Liver (tissue), 8 donors: ENCODE measurements at regions not wholly inside any gene's neighbourhood (a gene's known extent, or its start where the extent isn't known, plus 50 kb on each side); places are given as distances from the start of the nearest gene placed in this dataset.

Source experiments
- DNase-seq: peaks from one replicate; pipeline ENCODE4 v3.0.0-alpha.2; 2017; ENCODE audit warnings: low spot score
- H3K27ac ChIP-seq, 2 donors: one replicate each; pipeline ENCODE4 v1.7.0; 2013; ENCODE audit warnings: inconsistent platforms in 2 of 2, low read length in 2 of 2, control low read depth in 1 of 2, low read depth in 1 of 2, mild to moderate bottlenecking in 1 of 2
- H3K27me3 ChIP-seq, 4 donors: one replicate each; pipeline versions ENCODE4 v1.6.1 to v1.7.0; 2013; ENCODE audit warnings: low read length in 3 of 4, inconsistent platforms in 1 of 4, mild to moderate bottlenecking in 1 of 4, moderate library complexity in 1 of 4; ENCODE audit not compliant: control insufficient read depth in 4 of 4, insufficient read depth in 4 of 4
- H3K36me3 ChIP-seq, 4 donors: one replicate each; pipeline versions ENCODE4 v1.6.1 to v1.7.0; 2013; ENCODE audit warnings: low read length in 3 of 4, mild to moderate bottlenecking in 3 of 4, low read depth in 1 of 4, moderate library complexity in 1 of 4; ENCODE audit not compliant: control insufficient read depth in 4 of 4, insufficient read depth in 3 of 4
- H3K4me1 ChIP-seq, 4 donors: one replicate each; pipeline versions ENCODE4 v1.6.1 to v1.7.0; 2013; ENCODE audit warnings: low read length in 3 of 4, mild to moderate bottlenecking in 3 of 4, moderate library complexity in 1 of 4; ENCODE audit not compliant: control insufficient read depth in 4 of 4, insufficient read depth in 4 of 4
- H3K4me3 ChIP-seq, 3 donors: one replicate each; pipeline versions ENCODE4 v1.6.1 to v1.7.0; 2013; ENCODE audit warnings: low read length in 3 of 3, control low read depth in 1 of 3, low read depth in 1 of 3, mild to moderate bottlenecking in 1 of 3
- H3K9ac ChIP-seq, 2 donors: one replicate each; pipeline ENCODE4 v1.7.0; 2013; ENCODE audit warnings: low read length in 2 of 2, mild to moderate bottlenecking in 2 of 2, moderate library complexity in 2 of 2, control low read depth in 1 of 2, low read depth in 1 of 2
- H3K9me3 ChIP-seq, 4 donors: one replicate each; pipeline versions ENCODE4 v1.6.1 to v1.7.0; 2013; ENCODE audit warnings: low read length in 3 of 4; ENCODE audit not compliant: control insufficient read depth in 4 of 4
- ATF3 ChIP-seq: IDR thresholded peaks from 2 replicates; pipeline ENCODE4 v1.6.1; 2016; ENCODE audit warnings: antibody characterized with exemption
- CTCF ChIP-seq: fragments of 150-350 bp; IDR thresholded peaks from 2 replicates; pipeline ENCODE4 v1.5.1; 2017; ENCODE audit warnings: improper control_type of control experiment, low read depth, low read length; ENCODE audit not compliant: missing input control
- EGR1 ChIP-seq, 2 donors: IDR thresholded peaks; 2 replicates each; pipeline ENCODE4 v1.6.1; 2016 to 2018; ENCODE audit warnings: antibody characterized with exemption in 2 of 2, low read depth in 2 of 2
- FOXA1 ChIP-seq: IDR thresholded peaks from 2 replicates; pipeline ENCODE4 v1.6.1; 2016; ENCODE audit warnings: antibody characterized with exemption
- FOXA2 ChIP-seq: IDR thresholded peaks from 2 replicates; pipeline ENCODE4 v1.6.1; 2016; ENCODE audit warnings: antibody characterized with exemption
- GABPA ChIP-seq, 2 donors: IDR thresholded peaks in 1 of 2; conservative IDR thresholded peaks in 1 of 2; 2 replicates each; pipeline ENCODE4 v1.6.1; 2016; ENCODE audit warnings: antibody characterized with exemption in 2 of 2, mild to moderate bottlenecking in 1 of 2, moderate library complexity in 1 of 2
- HNF4A ChIP-seq, 2 donors: conservative IDR thresholded peaks; 2 replicates each; pipeline ENCODE4 v1.6.1; 2016; ENCODE audit warnings: antibody characterized with exemption in 2 of 2, mild to moderate bottlenecking in 2 of 2
- HNF4G ChIP-seq: IDR thresholded peaks from 2 replicates; pipeline ENCODE4 v1.6.1; 2016; ENCODE audit warnings: antibody characterized with exemption
- JUND ChIP-seq, 2 donors: IDR thresholded peaks; 2 replicates each; pipeline ENCODE4 v1.6.1; 2016; ENCODE audit warnings: antibody characterized with exemption in 2 of 2
- MAX ChIP-seq: IDR thresholded peaks from 2 replicates; pipeline ENCODE4 v1.6.1; 2016; ENCODE audit warnings: antibody characterized with exemption
- NR2F2 ChIP-seq: IDR thresholded peaks from 2 replicates; pipeline ENCODE4 v1.6.1; 2016; ENCODE audit warnings: antibody characterized with exemption
- RAD21 ChIP-seq, 2 donors: IDR thresholded peaks; 2 replicates each; pipeline ENCODE4 v1.6.1; 2016; ENCODE audit warnings: antibody characterized with exemption in 2 of 2, mild to moderate bottlenecking in 2 of 2
- REST ChIP-seq: IDR thresholded peaks from 2 replicates; pipeline ENCODE4 v1.6.1; 2016; ENCODE audit warnings: antibody characterized with exemption, mild to moderate bottlenecking
- RXRA ChIP-seq, 2 donors: IDR thresholded peaks; 2 replicates each; pipeline ENCODE4 v1.6.1; 2017 to 2018; ENCODE audit warnings: antibody characterized with exemption in 2 of 2, mild to moderate bottlenecking in 1 of 2
- SP1 ChIP-seq: IDR thresholded peaks from 2 replicates; pipeline ENCODE4 v1.6.1; 2018; ENCODE audit warnings: antibody characterized with exemption, mild to moderate bottlenecking
- TAF1 ChIP-seq: conservative IDR thresholded peaks from 2 replicates; pipeline ENCODE4 v1.6.1; 2016; ENCODE audit warnings: antibody characterized with exemption, mild to moderate bottlenecking
- YY1 ChIP-seq: IDR thresholded peaks from 2 replicates; pipeline ENCODE4 v1.6.1; 2016; ENCODE audit warnings: antibody characterized with exemption, mild to moderate bottlenecking
- ZBTB33 ChIP-seq: IDR thresholded peaks from 2 replicates; pipeline ENCODE4 v1.6.1; 2016; ENCODE audit warnings: antibody characterized with exemption
- WGBS: extraction: QIAGEN DNeasy Blood & Tissue Kit; methylation state at CpG from one replicate; pipeline ENCODE4 v1.1.7; 2013; 5-methylcytosine and 5-hydroxymethylcytosine counted together
- donor health status: healthy.
- donor health status: healthy.
- donor health status: healthy.
- donor health status: healthy.
- donor health status: healthy.

- no peaks in the 10 kb centered on the region for H3K27me3 ChIP-seq
- no peak for TF ChIP-seq YY1
- no peak for TF ChIP-seq JUND (IDR thresholded peaks at IDR 0.05)
- no peak for TF ChIP-seq HNF4G
- TF ChIP-seq RXRA (IDR thresholded peaks at IDR 0.05) = no peak
- TF ChIP-seq ATF3 = no peak
- no peak for TF ChIP-seq MAX
- TF ChIP-seq CTCF = no peak
- TF ChIP-seq FOXA1 = no peak
- no peak for TF ChIP-seq FOXA2
- no peak for TF ChIP-seq NR2F2
- no peak for TF ChIP-seq TAF1
- no peak for TF ChIP-seq SP1
- TF ChIP-seq EGR1 (IDR thresholded peaks at IDR 0.05; ENCODE audit: low read depth in 2 of 2) = no peak
- no peak for TF ChIP-seq HNF4A (conservative IDR thresholded peaks at IDR 0.05)
- TF ChIP-seq REST = no peak
- no peak for TF ChIP-seq ZBTB33
- no peak for TF ChIP-seq GABPA (IDR thresholded peaks at IDR 0.05 in 1 of 2, conservative IDR thresholded peaks at IDR 0.05 in 1 of 2)
- TF ChIP-seq RAD21 (IDR thresholded peaks at IDR 0.05) = no peak
- no peaks in the 10 kb centered on the region for H3K36me3 ChIP-seq
- no peak overlapping the region for H3K9ac ChIP-seq
- no peaks in the 10 kb centered on the region for H3K4me1 ChIP-seq
- H3K4me3 ChIP-seq = no peak overlapping the region
- no peak overlapping the region for H3K27ac ChIP-seq
- no peak for DNase-seq
- no peaks in the 10 kb centered on the region for H3K9me3 ChIP-seq
These were observed 357.6 kb upstream of the SETBP1 start for GRCh38 chr18:44323125-44323524.

GRCh38 chr18:44324361-44324760 lies 356.3 kb upstream of the SETBP1 start:
- DNase-seq = no peak
- Histone ChIP-seq H3K4me3 (no peak overlapping the region), H3K9me3 (no peaks in the 10 kb centered on the region), H3K27me3 (no peaks in the 10 kb centered on the region), H3K9ac (no peak overlapping the region), H3K27ac (no peak overlapping the region), H3K4me1 (no peaks in the 10 kb centered on the region), H3K36me3 (no peaks in the 10 kb centered on the region)
- 54% methylated on average over 2 of the region's 2 CpGs for WGBS
- TF ChIP-seq HNF4G = no peak
- no peak for TF ChIP-seq JUND (IDR thresholded peaks at IDR 0.05)
- TF ChIP-seq HNF4A (conservative IDR thresholded peaks at IDR 0.05) = no peak
- TF ChIP-seq YY1 = no peak
- TF ChIP-seq MAX = no peak
- TF ChIP-seq NR2F2 = no peak
- no peak for TF ChIP-seq TAF1
- TF ChIP-seq SP1 = no peak
- no peak for TF ChIP-seq CTCF
- no peak for TF ChIP-seq RXRA (IDR thresholded peaks at IDR 0.05)
- TF ChIP-seq RAD21 (IDR thresholded peaks at IDR 0.05) = no peak
- TF ChIP-seq REST = no peak
- TF ChIP-seq FOXA1 = no peak
- no peak for TF ChIP-seq EGR1 (IDR thresholded peaks at IDR 0.05; ENCODE audit: low read depth in 2 of 2)
